Stimulated activated effector memory CD8-positive, alpha-beta T cell treated with anti-CD3 and anti-CD28 coated beads, Interleukin-12 subunit alpha, Interleukin-12 subunit beta, amount 100 ng/mL, for 72 hours (primary cell): ENCODE measurements at regions not wholly inside any gene's neighbourhood (a gene's known extent, or its start where the extent isn't known, plus 50 kb on each side); places are given as distances from the start of the nearest gene placed in this dataset.
A peak's percentile ranks its signal among the peaks of the same experiment; 100 is the strongest.
"Not testable (repeated sequence)": the region's sequence is repeated elsewhere in the genome, so short reads cannot be mapped to it uniquely, and the experiment has no call there.

Source experiments
- ATAC-seq: fragments of 150-1000 bp; cut with Tn5 transposase; 2 replicates; pipeline ENCODE4 v1.10.0; 2021
- DNase-seq, 2 donors: peaks; one replicate each; pipeline ENCODE4 v3.0.0; 2021 to 2022; ENCODE audit warnings: low spot score in 2 of 2
- H3K27ac Mint-ChIP-seq: one replicate; pipeline ENCODE4 v1.8.0; 2022; ENCODE audit warnings: mild to moderate bottlenecking, mixed read lengths
- H3K36me3 Mint-ChIP-seq: one replicate; pipeline ENCODE4 v1.8.0; 2022; ENCODE audit warnings: mild to moderate bottlenecking, mixed read lengths
- H3K4me1 Mint-ChIP-seq: one replicate; pipeline ENCODE4 v1.8.0; 2022; ENCODE audit warnings: mixed read lengths
- H3K4me3 Mint-ChIP-seq: one replicate; pipeline ENCODE4 v1.8.0; 2022; ENCODE audit warnings: mild to moderate bottlenecking, mixed read lengths
- H3K9me3 Mint-ChIP-seq: one replicate; pipeline ENCODE4 v1.8.0; 2022; ENCODE audit warnings: mixed read lengths

DNA sequence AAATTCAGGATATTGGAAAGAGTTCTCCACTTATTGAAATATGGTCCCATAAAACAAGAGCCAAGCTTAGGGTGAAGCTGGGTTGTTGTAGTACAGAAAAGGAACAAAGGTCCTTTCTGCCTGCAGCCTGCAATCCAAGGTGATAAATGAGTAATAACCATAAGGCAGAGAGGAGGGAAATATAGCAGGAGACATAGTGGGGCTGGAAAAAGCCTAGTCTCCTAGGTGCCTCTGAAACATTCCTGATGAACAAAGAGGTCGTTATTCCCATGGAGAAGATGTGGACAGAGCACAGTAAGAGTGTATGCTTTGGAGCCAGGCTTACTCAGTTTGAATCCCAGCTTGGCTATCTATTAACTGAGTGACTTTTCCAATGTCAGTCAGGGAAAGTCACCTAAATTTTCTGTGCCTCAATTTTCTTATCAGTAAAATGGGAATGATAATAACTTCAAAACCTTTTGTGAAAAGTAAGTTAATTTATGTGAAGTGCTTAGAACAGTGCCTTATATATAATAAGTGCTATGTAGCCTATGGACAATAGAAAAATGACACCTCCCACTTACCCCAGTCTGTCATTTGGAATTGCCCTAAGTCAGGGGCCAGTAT is 110.8 kb upstream of the GRIN3A start:
- peaks cover 7% of the 10 kb centered on the region for H3K9me3 Mint-ChIP-seq
- no peaks in the 10 kb centered on the region for H3K4me1 Mint-ChIP-seq
- no peak for DNase-seq
- no peaks in the 10 kb centered on the region for H3K36me3 Mint-ChIP-seq
- no peak for ATAC-seq
- H3K4me3 Mint-ChIP-seq, result no peak overlapping the region
- no peak overlapping the region for H3K27ac Mint-ChIP-seq

DNA sequence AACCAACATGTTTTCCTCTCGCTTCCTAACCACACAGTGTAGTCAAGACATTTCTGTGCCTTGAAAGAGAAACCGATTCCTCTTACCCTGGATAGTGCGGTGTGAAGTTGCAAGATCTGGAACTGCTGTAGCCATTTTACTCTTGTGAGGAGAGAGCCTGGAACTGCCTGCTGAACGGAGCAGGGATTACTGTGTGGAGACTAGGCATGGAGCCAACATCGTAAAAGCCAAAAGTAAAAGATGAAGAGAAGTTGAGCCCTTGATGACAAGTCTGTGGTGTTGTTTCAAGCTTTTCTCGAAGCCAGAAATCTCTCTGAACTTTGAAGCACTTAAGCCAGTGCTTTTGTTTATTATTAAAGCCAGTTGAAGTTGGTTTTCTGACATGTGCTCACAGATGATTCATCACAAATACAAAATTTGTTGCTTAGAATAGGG is 110.1 kb upstream of the GRIN3A start:
- no peak overlapping the region for H3K27ac Mint-ChIP-seq
- no peaks in the 10 kb centered on the region for H3K36me3 Mint-ChIP-seq
- H3K9me3 Mint-ChIP-seq, result peaks cover 4% of the 10 kb centered on the region
- no peaks in the 10 kb centered on the region for H3K4me1 Mint-ChIP-seq
- no peak overlapping the region for H3K4me3 Mint-ChIP-seq
- ATAC-seq, result no peak
- no peak for DNase-seq

DNA sequence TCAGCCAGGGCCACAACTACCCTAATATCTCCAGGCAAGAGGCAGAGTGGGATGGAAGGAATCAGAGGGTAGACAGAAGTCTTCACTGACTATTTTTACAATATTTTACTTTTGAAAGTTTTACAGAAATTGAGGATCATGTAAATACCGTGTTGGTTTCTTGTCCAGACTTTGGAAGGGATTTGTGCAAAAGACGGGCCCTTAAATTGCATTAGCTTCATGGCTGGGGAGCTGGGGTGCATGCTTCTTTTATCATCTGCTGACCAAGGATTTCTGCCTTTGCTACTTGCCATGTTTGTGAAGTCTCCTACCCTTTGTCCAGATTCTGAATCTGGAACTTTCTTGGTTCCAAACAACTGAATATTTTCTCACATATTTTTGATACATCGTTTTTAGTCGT is 107.7 kb upstream of the GRIN3A start:
- no peaks in the 10 kb centered on the region for H3K4me1 Mint-ChIP-seq
- H3K9me3 Mint-ChIP-seq, result peaks cover 4% of the 10 kb centered on the region
- H3K4me3 Mint-ChIP-seq, result no peak overlapping the region
- no peaks in the 10 kb centered on the region for H3K36me3 Mint-ChIP-seq
- ATAC-seq (no peak), DNase-seq (no peak)
- no peak overlapping the region for H3K27ac Mint-ChIP-seq

DNA sequence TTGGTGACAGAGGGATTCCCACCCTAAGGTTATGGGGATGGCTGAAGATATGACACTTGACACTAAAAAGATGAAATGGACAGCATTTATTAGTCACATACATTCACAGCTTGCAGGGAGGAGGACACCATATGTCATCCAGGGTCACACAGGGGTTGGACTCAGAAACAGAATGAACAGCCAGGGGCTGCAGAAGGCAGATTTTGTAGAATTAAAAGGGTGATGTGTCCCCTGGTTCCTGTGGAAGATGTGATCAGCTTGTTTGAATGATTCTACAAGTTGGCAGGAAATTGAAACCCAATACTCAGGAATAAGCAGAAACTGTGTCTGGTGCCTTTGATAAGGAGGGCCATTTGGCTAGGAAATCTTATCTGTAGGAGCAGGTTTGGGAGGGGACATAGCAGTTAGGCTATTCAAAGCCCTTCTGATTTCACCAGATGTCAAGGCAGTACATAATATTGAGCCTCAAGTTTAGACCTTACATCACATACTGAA is 102.3 kb upstream of the GRIN3A start:
- H3K36me3 Mint-ChIP-seq, result no peaks in the 10 kb centered on the region
- no peak overlapping the region for H3K4me3 Mint-ChIP-seq
- peaks cover 7% of the 10 kb centered on the region for H3K9me3 Mint-ChIP-seq
- no peak for ATAC-seq
- no peak for DNase-seq
- H3K27ac Mint-ChIP-seq, result no peak overlapping the region
- H3K4me1 Mint-ChIP-seq, result no peaks in the 10 kb centered on the region

DNA sequence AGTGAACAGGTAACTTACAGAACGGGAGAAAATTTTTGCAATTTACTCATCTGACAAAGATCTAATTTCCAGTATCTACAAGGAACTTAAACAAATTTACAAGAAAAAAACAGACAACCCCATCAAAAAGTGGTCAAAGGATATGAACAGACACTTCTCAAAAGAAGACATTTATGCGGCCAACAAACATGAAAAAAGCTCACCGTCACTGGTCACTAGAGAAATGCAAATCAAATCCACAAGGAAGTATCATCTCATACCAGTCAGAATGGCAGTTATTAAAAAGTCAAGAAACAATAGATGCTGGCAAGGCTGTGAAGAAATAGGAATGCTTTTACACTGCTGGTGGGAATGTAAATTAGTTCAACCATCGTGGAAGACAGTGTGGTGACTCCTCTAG is 100.5 kb upstream of the GRIN3A start:
- H3K4me1 Mint-ChIP-seq, H3K9me3 Mint-ChIP-seq, H3K36me3 Mint-ChIP-seq, DNase-seq, H3K4me3 Mint-ChIP-seq, H3K27ac Mint-ChIP-seq, ATAC-seq: not testable (repeated sequence)

DNA sequence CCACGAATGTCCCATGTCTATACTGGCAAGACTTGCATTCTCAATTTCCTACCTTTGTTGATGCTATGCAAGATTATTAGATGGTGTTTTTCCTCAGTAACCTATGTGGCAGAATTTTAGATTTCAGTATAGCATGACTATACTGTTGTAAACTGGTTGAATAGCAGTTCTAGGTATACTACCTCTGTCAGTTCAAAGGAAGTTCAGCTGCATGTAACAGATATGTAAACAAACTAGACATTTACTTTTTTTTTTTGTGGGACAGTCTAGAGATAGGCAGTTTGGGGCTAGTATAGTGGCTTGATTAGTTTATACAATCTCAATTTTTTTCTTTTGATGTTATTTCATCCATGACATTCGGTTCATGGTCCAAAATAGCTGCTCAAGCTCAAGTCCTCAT is 97.6 kb upstream of the GRIN3A start:
- Mint-ChIP-seq H3K27ac (no peak overlapping the region), H3K4me1 (no peaks in the 10 kb centered on the region)
- ATAC-seq, result no peak

DNA sequence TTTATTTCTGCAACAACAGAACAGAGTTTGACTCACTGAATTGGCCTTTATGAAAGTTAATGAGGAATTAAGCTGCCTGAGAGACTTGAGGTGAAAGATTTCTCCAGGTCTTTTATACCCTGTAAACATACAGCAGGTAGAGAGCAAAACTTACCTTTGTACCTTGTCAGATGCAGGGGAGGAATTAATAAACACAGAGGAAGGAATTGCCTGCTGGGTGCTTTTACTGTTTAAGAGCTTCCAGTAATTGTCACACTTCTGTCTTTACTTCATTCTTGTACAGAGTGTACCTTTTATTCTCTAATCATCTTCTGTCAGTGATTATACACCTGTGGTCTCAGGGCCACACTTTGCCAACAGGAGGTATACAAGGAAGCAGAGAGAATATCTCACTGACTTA is 94.0 kb upstream of the GRIN3A start:
- Mint-ChIP-seq H3K4me1 (no peaks in the 10 kb centered on the region), H3K36me3 (no peaks in the 10 kb centered on the region), H3K4me3 (no peak overlapping the region), H3K9me3 (peaks cover 5% of the 10 kb centered on the region), H3K27ac (no peak overlapping the region)
- DNase-seq, result no peak
- ATAC-seq, result no peak

More for the DNA sequence above, 97.6 kb upstream of the GRIN3A start:
- H3K4me3 Mint-ChIP-seq, result no peak overlapping the region
- DNase-seq, result no peak
- peaks cover 7% of the 10 kb centered on the region for H3K9me3 Mint-ChIP-seq
- H3K36me3 Mint-ChIP-seq, result no peaks in the 10 kb centered on the region

DNA sequence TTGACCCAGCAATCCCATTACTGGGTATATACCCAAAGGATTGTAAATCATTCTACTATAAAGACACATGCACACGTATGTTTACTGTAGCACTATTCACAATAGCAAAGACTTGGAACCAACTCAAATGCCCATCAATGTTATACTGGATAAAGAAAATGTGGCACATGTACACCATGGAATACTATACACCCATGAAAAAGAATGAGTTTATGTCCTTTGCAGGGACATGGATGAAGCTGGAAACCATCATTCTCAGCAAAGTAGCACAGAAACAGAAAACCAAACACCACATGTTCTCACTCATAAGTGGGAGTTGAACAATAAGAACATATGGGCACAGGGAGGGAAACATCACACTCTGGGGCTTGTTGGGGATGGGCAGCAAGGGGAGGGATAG is 83.0 kb upstream of the GRIN3A start:
- not testable (repeated sequence) for DNase-seq, H3K4me3 Mint-ChIP-seq, ATAC-seq, H3K36me3 Mint-ChIP-seq, H3K4me1 Mint-ChIP-seq, H3K27ac Mint-ChIP-seq
- peaks cover 16% of the 10 kb centered on the region for H3K9me3 Mint-ChIP-seq

DNA sequence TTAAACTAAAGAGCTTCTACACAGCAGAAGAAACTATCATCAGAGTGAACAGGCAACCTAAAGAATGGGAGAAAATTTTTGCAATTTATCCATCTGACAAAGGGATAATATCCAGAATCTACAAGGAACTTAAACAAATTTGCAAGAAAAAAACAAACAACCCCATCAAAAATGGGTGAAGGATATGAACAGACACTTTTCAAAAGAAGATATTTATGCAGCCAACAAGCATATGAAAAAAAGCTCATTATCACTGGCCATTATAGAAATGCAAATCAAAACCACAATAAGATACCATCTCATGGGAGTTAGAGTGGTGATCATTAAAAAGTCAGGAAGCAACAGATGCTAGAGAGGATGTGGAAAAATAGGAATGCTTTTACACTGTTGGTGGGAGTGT is 82.5 kb upstream of the GRIN3A start:
- not testable (repeated sequence) for H3K4me3 Mint-ChIP-seq, H3K4me1 Mint-ChIP-seq, H3K36me3 Mint-ChIP-seq, H3K27ac Mint-ChIP-seq, ATAC-seq, DNase-seq
- H3K9me3 Mint-ChIP-seq, result peaks cover 16% of the 10 kb centered on the region

DNA sequence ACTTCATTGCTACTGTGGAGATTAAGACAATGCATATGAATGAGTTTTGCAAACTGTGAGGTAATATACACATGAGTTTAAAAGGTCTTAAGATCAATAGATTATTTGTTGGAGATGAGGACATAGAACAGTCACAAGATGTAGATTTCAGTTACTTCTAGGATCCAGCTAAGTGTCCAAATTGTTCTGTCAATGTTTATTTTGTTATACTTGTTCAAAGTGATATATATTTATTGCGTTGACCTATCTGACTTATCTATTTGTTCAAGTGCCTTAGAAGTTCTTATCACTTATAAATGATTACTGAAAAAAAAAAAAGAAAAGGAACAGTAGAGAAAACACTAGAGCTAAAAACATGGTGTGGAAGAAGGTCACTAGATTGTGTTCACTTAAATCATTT is 75.6 kb upstream of the GRIN3A start:
- no peak overlapping the region for H3K4me3 Mint-ChIP-seq
- no peak for DNase-seq
- H3K36me3 Mint-ChIP-seq, result no peaks in the 10 kb centered on the region
- H3K9me3 Mint-ChIP-seq, result peaks cover 8% of the 10 kb centered on the region
- ATAC-seq, result no peak
- H3K4me1 Mint-ChIP-seq, result no peaks in the 10 kb centered on the region
- no peak overlapping the region for H3K27ac Mint-ChIP-seq

DNA sequence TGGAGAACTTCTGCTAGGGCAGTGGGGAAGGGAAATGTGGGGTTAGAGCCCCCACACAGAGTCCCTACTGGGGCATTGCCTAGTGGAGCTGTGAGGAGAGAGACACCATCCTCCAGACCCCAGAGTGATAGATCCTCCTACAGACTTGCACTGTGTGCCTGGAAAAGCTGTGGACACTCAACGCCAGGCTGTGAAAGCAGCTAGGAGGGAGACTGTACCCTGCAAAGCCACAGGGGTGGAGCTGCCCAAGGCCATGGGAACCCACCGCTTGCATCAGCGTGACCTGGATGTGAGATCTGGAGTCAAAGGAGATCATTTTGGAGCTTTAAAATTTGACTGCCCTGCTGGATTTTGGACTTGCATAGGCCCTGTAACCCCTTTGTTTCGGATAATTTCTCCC is 69.4 kb upstream of the GRIN3A start:
- H3K27ac Mint-ChIP-seq, ATAC-seq, H3K36me3 Mint-ChIP-seq, DNase-seq, H3K4me3 Mint-ChIP-seq, H3K9me3 Mint-ChIP-seq, H3K4me1 Mint-ChIP-seq: not testable (repeated sequence)

DNA sequence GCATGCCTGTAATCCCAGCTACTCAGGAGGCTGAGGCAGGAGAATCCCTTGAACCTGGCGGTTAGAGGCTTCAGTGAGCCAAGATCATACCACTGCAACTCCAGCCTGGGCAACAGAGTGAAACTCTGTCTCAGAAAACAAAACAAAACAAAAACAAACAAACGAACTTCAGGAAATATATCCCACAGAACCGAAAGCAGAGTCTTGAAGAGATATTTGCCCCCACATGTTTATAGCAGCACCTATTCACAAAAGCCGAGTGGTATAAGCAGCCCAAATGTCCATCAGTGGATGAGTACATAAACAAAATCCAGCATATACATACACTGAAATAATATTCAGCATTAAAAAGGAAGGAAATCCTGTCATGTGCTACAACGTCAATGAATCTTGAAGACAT is 57.6 kb upstream of the GRIN3A start:
- Mint-ChIP-seq H3K4me3 (no peak overlapping the region), H3K27ac (no peak overlapping the region), H3K36me3 (no peaks in the 10 kb centered on the region), H3K9me3 (peaks cover 2% of the 10 kb centered on the region), H3K4me1 (no peaks in the 10 kb centered on the region)
- no peak for DNase-seq
- no peak for ATAC-seq

DNA sequence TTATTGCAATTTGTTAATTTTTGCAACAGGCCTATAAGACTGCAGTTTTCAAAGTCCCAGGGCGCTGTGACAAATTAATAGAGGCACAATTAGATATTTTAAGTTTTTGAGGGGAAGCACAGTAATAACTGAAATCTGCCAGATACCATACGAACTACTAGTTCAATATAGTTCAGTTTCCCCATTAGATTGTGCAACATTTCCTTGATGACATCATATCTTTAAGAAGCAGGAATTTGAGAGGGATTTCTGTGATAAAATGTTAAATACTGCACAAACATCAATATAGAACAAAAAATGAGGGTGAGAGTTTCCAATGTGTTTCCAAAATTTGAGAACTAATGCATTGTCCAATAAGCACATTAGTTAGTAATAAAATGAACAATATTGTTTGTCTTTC is 56.7 kb upstream of the GRIN3A start:
- Mint-ChIP-seq H3K36me3 (no peaks in the 10 kb centered on the region), H3K4me1 (no peaks in the 10 kb centered on the region), H3K27ac (no peak overlapping the region), H3K4me3 (no peak overlapping the region), H3K9me3 (peaks cover 2% of the 10 kb centered on the region)
- ATAC-seq (no peak), DNase-seq (no peak)

DNA sequence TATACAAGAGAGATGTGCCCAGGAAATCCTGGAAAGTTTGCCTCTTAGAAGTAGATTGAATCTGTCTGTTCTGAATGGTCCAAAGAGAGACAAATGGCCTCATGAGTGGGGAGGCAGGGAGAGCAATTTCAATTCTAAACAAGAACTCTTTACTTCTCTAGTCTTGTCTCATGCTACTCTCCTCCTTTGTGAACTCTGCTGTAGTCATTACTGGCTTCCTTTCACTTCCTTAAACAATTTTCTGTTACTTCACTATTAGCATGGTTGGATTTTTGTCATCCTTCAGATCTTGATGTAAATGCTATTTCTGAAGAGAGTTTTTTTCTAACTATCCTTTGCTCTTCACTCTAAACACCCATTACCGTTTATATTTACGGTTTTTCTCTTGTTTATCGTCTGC is 54.0 kb upstream of the GRIN3A start:
- no peak overlapping the region for H3K4me3 Mint-ChIP-seq
- H3K27ac Mint-ChIP-seq, result no peak overlapping the region
- no peak for ATAC-seq
- H3K4me1 Mint-ChIP-seq, result no peaks in the 10 kb centered on the region
- no peaks in the 10 kb centered on the region for H3K36me3 Mint-ChIP-seq
- peaks cover 2% of the 10 kb centered on the region for H3K9me3 Mint-ChIP-seq
- DNase-seq, result no peak

DNA sequence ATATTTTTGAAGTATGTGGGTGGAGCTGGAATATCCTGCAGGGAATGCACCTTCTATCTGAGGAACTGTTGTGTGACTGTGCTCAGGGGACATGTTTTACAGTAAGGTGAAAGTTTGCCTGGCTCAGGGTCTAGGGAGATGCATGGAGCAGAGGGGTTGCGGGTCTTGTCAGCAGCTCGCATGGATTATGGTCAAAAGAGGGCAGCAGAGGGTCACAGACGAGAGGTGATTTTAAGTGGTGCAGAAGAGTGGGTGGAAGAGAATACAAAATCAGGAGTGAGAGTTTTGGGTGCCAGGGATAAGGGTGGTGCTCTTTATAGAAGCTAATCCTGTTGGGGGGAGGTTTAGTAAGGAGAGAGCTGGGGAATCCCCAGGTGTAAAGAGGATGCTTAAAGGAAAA is 53.5 kb upstream of the GRIN3A start:
- DNase-seq, result no peak
- no peaks in the 10 kb centered on the region for H3K36me3 Mint-ChIP-seq
- no peak overlapping the region for H3K27ac Mint-ChIP-seq
- H3K9me3 Mint-ChIP-seq, result peaks cover 2% of the 10 kb centered on the region
- no peak overlapping the region for H3K4me3 Mint-ChIP-seq
- ATAC-seq, result peak; percentile 34
- no peaks in the 10 kb centered on the region for H3K4me1 Mint-ChIP-seq

DNA sequence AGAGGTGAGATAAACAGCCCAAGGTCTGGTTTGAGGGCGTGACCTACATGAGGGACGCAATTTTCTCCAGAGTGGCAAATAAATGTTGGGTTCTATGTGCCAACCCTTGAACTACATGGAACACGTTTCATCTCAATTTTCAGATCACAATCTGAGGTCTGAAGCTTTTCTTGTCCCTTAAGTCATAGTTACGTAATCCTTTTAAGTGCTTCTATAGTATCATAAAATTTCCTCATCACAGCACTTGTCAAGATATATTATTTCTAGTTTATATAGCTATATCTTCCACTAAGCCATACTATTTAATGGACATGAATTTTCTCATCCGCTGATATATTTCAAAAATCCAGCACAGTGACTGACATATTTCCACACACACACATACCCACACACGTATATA is 53.1 kb upstream of the GRIN3A start:
- Mint-ChIP-seq H3K9me3 (peaks cover 2% of the 10 kb centered on the region), H3K4me3 (no peak overlapping the region), H3K27ac (no peak overlapping the region), H3K4me1 (no peaks in the 10 kb centered on the region), H3K36me3 (no peaks in the 10 kb centered on the region)
- no peak for ATAC-seq
- DNase-seq, result no peak
